SH-SY5Y (cell line): ENCODE measurements at regions not wholly inside any gene's neighbourhood (a gene's known extent, or its start where the extent isn't known, plus 50 kb on each side); places are given as distances from the start of the nearest gene placed in this dataset.

Experiments used
- GATA2 ChIP-seq: IDR thresholded peaks from 2 replicates; pipeline ENCODE4 v1.6.1; 2011; ENCODE audit warnings: mild to moderate bottlenecking, low read depth, low read length
- GATA3 ChIP-seq: IDR thresholded peaks from 2 replicates; pipeline ENCODE4 v1.6.1; 2011; ENCODE audit warnings: low read depth, mild to moderate bottlenecking, low read length, moderate library complexity

DNA sequence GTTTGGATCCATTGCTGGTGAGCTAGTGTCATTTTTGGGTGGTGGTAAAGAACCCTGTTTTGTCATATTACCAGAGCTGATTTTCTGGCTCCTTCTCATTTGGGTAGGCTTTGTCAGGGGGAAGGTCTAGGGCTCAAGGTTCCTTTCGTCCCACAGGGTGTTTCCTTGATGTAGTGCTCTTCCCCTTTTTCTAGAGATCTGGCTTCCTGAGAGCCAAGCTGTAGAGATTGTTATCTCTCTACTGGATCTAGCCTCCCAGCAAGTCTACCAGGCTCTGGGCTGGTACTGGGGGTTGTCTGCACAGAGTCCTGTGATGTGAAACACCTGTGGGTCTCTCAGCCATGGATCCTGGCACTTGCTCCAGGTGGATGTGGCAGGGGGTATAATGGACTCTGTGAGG lies 145.9 kb downstream of the HINT1 start:
- TF ChIP-seq GATA3 = no peak
- no peak; the same call in 1 of the 2 replicates for TF ChIP-seq GATA2
